Amniotic epithelial cell (primary cell): ENCODE measurements at regions not wholly inside any gene's neighbourhood (a gene's known extent, or its start where the extent isn't known, plus 50 kb on each side); places are given as distances from the start of the nearest gene placed in this dataset.
"Not testable (repeated sequence)": the region's sequence is repeated elsewhere in the genome, so short reads cannot be mapped to it uniquely, and the experiment has no call there.

Source experiments
- DNase-seq: peaks from one replicate; pipeline ENCODE4 v3.0.0-alpha.2; 2010; ENCODE audit warnings: low read depth

GRCh38 chr7:12827920-12828319 lies 140.5 kb downstream of the ARL4A start:
- peak; percentile 83 for DNase-seq

GRCh38 chr7:12831024-12831423 lies 143.6 kb downstream of the ARL4A start:
- DNase-seq, result peak; percentile 7

- no peak for DNase-seq
Measured at GRCh38 chr7:12833829-12834228, 146.4 kb downstream of the ARL4A start.

DNA sequence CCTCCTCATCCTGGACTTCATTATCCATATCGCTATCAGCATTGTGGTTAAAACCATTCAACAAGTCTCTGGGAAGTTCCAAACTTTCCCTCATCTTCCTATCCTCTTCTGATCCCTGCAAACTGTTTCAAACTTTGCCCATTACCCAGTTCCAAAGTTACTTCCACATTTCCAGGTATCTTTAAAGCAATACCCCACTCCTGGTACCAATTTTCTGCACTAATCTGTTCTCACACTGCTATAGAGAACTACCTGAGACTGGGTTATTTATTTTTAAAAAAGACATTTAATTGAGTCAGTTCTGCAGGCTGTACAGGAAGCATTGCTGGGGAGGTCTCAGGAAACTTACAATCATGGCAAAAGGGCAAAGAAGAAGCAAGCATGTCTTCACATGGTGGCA lies 147.3 kb downstream of the ARL4A start:
- no peak for DNase-seq

DNA sequence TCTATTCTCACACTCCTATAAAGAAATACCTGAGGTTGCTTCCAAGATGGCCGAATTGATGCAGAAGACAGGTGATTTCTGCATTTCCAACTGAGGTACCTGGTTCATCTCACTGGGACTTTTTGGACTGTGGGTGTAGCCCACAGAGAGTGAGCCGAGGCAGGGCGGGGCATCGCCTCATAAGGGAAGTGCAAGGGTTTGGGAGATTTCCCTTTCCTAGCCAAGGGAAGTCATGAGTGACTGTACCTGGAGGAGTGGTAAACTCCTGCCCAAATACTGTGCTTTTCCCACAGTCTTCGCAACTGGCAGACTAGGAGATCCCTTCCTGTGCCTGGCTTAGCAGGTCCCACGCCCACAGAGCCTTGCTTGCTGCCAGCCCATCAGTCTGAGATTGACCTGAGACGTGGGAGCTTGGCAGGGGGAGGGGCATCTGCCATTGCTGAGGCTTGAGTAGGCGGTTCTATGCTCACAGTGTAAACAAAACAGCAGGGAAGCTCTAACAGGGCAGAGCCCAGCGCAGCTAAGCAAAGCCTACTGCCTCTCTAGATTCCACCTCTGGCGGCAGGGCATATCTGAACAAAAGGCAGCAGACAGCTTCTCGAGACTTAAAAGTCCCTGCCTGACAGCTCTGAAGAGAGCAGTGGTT lies 152.2 kb downstream of the ARL4A start:
- DNase-seq, result peak; percentile 46

GRCh38 chr7:12844732-12845131 lies 157.3 kb downstream of the ARL4A start:
- not testable (repeated sequence) for DNase-seq

- DNase-seq, result no peak
Measured at GRCh38 chr7:12847001-12847400, 159.6 kb downstream of the ARL4A start.

DNA sequence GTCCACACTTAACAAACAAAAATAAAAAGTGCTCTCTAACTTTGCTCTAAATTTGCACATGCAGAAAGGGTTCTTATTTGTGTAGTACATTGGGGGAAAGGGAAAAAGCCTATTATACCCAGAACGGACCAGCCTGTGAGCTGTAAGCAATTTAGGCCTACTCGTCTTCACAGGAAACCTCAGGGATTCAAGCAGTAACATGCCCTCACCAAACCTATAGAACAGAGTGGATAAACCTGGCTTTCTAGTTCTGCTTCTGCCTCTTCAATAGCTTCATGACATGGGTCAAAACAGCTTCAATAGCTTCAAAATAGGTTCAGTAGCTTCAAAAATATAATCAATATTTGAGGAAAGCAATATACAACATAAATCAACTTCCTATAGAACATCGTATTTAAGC lies 163.7 kb downstream of the ARL4A start:
- no peak for DNase-seq

DNA sequence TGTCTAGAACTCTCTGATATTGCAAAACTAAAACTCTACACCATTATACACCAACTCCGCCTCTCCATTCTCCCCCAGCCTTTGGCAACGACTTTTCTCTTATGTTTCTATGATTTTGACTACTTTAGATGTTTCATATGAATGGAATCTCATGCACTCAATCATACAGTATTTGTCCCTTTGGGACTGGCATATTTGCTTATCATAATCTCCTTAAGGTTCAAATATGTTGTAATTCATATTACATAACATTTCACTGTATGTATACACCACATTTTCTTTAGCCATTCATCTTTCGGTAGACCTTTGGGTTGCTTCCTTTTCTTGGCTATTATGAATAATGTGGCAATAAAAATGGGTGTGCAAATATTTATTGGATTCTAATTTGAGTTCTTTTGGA lies 164.4 kb downstream of the ARL4A start:
- peak; percentile 54 for DNase-seq

DNA sequence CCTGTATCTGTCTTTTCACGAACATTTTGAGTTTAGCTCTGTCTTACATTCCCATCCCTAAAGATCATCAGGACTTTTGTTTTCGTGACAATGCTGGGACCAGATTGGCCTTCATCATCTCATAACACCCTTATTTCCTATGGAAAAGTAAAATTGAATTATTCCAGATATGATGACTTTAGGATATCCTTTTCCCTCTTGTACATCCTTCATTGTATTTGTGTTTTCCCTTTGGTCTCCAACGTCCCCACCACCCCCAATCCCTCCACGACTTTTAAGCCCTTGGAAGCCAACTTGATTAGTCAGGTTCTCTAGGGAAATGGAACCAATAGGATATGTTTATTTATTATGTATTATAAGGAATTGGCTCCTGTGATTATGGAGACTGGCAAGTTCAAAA lies 167.6 kb downstream of the ARL4A start:
- no peak for DNase-seq

DNA sequence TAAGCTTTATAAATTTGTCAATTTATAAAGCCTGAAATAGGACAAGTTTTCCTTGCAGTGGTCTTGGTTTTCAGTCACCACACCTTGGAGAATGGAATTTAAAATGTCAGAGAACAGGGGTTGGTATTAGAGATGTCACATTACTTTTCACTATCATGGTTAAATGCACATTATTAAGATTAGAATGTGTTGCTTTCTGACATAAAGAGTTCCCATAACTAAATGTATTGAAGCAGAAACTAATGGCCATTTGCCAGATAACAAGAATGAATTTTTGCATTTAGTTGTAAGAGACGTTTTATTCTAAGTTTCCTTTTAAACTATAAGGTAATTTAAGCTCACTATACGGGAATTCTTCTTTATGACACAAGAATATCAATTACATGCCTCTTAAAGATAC lies 172.3 kb downstream of the ARL4A start:
- no peak for DNase-seq

DNA sequence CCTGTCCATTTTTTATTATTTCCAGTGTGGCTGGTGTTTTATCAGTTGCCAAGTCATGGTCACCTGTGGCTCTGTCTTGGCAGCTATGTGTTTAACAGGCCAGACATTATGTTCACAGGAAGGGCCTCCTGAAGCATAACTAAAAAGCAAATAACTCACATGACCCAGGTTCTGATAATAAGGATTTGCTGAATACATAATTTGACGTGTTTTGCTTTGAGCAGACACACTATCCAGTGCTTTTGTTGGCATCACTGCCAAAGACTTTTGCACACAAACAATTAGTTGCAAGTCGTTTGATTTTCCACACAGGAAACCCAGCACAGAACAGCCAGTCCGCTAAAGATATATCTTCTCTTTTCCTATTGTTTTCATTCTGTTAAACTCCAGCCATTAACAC lies 173.6 kb downstream of the ARL4A start:
- no peak for DNase-seq

GRCh38 chr7:12862146-12862545 lies 174.7 kb downstream of the ARL4A start:
- no peak for DNase-seq

- no peak for DNase-seq
Measured at GRCh38 chr7:12864470-12865046, 177.1 kb downstream of the ARL4A start.

- DNase-seq, result no peak
Measured at GRCh38 chr7:12865593-12865992, 178.2 kb downstream of the ARL4A start.

- no peak for DNase-seq
Measured at GRCh38 chr7:12866207-12866606, 178.8 kb downstream of the ARL4A start.

DNA sequence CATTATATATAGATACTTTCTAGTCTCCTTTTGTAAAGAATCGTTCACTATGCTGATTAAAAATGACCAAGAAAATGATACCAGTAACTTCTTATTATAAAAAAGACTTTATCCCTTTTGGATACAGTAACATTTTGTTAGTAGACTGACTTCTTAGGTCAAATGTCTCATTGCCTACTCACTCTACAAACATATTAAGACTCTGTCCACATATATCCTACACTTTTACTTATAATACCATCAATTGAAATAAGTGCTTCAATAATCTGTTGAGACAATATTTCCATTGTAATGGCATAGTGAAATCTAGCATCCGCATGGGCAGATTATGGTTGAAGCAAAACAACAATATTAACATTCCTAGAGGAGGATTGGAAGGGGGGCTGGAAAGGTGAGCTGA lies 180.6 kb downstream of the ARL4A start:
- DNase-seq, result no peak

DNA sequence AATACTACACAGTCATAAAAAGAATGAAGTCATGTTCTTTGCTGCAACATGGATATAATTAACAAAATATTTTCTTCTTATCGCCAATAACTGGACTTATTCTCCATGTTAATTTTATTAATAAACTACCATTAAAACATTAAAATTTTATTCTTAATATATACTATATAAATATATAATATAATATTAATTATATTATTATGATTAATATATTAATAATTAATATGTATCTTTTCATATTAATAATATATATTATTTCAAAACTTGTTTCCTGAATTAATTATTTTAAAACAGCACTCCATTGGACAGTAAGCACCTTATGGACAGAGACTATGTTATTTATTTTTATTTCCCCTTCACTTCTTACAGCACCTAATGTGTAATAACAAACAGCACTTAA lies 182.8 kb downstream of the ARL4A start:
- no peak for DNase-seq

DNA sequence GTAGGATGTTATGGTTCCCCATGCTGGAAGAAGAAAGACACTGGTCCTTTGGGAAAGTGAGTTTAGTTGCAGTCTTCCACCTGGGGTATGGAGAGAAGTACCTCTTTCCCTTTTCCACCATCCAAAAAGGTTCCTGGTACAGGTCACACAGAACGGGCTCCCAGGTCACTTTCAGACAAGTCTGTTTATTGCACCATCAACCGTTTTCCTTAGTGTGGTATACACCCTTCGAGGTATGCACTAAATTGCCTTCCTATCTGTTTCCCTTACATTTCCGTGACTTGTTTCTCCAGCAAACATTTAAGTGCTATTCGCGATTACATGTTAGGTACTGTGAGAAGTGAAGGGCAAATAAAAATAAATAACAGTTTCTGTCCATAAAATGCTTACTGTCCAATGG lies 185.1 kb downstream of the ARL4A start:
- no peak for DNase-seq

- DNase-seq, result no peak
Measured at GRCh38 chr7:12873571-12873970, 186.1 kb downstream of the ARL4A start.

DNA sequence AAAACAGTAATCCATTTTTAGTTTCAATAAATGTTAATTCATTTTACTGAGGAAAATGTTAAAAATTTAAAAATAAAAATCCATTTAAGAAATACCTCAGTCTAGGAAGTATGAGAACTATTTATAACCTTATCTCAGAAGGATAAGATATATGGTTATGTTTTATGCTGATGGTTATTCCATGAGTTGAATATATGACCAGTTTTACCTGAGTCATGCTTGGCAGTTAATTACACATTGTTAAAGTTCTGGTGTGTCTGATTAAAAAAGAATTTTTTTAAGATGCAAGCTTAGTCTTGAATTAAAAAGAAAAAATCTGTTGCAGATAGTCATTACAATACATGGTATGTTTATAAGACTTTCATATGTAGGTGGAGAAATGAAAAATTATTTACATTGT lies 191.7 kb downstream of the ARL4A start:
- peak; percentile 12 for DNase-seq

- DNase-seq, result no peak
Measured at GRCh38 chr7:12881712-12882111, 194.3 kb downstream of the ARL4A start.

GRCh38 chr7:12882710-12883109 lies 195.3 kb downstream of the ARL4A start:
- DNase-seq, result no peak

DNA sequence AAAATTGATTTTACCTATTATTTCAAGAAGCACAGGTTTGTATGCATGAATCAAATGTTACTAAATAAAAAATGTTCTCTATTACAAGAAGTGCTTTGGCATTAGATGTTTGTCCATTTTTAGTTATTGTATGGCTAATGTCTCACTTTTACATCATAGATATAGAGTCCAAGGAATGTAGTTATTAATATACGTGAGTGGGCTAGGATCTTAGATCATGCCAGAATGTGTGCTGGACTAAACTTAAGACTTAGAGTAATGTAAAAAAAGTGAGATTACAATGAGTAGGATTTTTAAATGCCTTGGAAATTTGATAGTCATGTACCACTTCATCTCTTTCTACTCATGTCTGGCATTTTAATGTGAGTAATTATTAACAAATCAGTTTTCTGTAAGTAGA lies 196.6 kb downstream of the ARL4A start:
- DNase-seq, result no peak
